GM21576 (cell line): ENCODE measurements at regions not wholly inside any gene's neighbourhood (a gene's known extent, or its start where the extent isn't known, plus 50 kb on each side); places are given as distances from the start of the nearest gene placed in this dataset.
"Not testable (repeated sequence)": the region's sequence is repeated elsewhere in the genome, so short reads cannot be mapped to it uniquely, and the experiment has no call there.

Experiments used
- ATAC-seq: cut with Tn5 transposase; IDR thresholded peaks from one replicate; pipeline ENCODE4 v1.9.1; 2021; ENCODE audit warnings: mild to moderate bottlenecking, moderate library complexity; ENCODE audit not compliant: unreplicated experiment

DNA sequence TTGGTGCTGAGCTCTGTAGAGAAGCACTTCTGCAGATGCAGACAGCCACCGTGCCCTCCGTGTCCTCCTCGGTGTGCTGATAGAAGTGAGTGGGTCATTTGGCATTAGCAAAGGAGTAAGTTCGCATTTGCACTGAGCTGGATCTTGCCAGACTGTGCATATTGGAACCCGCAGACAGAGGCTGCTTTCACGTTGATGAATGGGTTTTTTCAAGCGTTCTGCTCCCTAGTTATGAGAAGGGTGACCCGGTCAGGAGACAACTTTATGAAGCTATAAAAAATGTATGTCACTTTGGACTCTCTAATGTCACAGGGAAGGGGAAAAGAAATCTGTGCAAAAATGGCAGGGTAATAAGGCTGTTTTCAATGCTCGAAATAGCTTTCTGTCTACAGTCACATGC, 739.4 kb downstream of the MCTP2 start:
- ATAC-seq: no peak

GRCh38 chr15:94972314-94972713, 741.0 kb downstream of the MCTP2 start:
- no peak for ATAC-seq

GRCh38 chr15:94987085-94987484, 755.7 kb downstream of the MCTP2 start:
- no peak for ATAC-seq

GRCh38 chr15:94991718-94992117, 760.4 kb downstream of the MCTP2 start:
- no peak for ATAC-seq

DNA sequence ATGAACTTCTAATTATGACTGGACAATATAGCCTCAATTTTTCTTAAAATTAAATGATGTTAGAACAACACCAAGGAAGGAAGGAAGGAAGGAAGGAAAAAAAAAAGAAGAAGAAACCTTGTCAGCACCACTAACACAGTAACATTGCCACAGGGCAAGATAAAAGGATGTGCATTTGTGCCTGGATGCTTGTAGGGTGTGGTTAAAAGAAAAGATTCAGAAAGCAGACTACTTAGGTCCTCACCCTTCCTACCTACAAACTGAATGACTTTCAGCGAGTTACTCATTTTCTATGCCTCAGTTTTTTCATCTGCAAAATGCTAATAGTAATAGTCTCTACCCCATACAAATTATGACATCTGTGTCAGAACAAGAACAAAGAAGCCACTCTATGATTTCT, 778.3 kb downstream of the MCTP2 start:
- ATAC-seq: no peak

- ATAC-seq: no peak
These were observed 782.0 kb downstream of the MCTP2 start for GRCh38 chr15:95013381-95013780.

- no peak for ATAC-seq
These were observed 785.3 kb downstream of the MCTP2 start for GRCh38 chr15:95016511-95017229.

DNA sequence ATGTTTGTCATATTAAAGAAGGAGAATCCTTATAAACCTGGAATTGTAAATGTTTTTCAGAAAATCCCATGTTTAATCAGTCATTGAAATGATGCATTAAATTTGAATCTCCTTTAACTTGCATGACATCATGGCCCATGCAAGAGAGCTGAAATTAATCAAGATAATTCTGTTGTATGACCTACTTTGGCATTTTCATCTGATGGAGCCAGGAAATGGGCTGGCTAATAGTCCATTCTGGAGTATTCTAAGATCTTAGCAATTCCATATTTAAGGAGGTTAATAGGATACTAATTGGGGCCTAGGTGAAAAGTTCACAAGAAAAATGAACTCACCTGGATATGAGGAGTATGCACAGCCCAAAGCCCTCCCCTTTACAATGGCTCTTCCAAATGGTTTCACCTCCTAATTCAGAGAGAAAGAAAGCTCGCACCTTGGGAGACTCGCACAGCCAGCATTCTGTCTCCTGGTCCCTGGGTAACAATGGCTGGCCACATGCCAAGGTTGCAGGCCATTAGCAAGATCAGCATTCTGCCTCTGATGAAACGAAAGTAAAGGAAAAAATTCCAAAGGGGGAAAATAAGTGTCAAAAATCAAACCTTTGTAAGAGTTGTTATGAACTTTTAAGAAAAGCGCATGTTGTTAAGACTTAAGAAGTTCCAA, 786.4 kb downstream of the MCTP2 start:
- ATAC-seq: no peak

DNA sequence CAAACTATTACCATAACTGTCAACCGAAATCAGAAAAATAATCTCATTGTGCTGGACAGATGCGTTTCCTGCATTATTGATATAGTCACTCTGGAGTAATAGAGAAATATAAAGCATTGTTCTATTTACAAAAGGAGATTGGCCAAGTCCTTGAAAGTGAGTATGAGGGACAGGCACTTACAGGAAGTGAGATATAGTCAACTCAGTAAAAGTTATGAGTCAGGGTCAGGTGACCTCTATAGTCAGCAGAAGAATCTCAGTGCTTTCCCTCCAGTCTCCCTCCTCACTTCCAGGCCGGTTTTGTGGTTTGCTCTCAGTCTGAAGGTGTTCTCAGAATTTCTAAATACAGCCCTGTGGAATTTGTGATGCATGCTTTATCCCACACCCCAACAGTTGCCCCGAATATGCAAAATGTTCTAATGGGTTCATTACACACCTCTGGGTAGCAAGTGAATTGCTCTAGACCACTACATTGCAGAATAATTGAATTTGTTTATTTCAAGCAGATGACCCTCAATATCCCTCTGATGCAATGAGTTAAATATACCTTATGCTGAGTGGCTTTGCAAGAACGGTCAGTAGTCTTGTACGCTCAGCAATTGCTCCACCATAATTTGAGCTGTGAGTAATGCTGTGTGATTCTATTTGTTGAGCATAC, 787.7 kb downstream of the MCTP2 start:
- peak; percentile 60 for ATAC-seq

DNA sequence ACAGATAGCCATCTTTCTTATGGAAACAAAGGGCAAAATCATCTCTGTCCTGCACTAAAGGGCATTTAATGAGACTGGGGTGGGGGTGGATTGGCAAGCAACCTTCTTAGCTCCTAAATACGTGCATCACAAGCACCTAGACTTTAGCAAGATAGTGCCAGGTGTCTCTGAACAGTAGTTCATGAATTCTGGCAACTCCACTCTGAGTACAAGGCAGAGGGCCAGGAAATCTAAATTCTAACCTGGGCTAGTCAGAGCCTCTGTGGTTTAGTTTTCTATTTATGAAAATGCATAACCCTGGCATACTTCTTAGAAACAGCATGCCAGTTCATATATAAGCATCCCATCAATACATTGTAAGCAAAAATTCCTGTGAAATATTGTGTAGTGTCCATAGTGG, 788.5 kb downstream of the MCTP2 start:
- no peak for ATAC-seq

- no peak for ATAC-seq
These were observed 790.5 kb downstream of the MCTP2 start for GRCh38 chr15:95021816-95022215.

GRCh38 chr15:95024351-95024750, 793.0 kb downstream of the MCTP2 start:
- no peak for ATAC-seq

DNA sequence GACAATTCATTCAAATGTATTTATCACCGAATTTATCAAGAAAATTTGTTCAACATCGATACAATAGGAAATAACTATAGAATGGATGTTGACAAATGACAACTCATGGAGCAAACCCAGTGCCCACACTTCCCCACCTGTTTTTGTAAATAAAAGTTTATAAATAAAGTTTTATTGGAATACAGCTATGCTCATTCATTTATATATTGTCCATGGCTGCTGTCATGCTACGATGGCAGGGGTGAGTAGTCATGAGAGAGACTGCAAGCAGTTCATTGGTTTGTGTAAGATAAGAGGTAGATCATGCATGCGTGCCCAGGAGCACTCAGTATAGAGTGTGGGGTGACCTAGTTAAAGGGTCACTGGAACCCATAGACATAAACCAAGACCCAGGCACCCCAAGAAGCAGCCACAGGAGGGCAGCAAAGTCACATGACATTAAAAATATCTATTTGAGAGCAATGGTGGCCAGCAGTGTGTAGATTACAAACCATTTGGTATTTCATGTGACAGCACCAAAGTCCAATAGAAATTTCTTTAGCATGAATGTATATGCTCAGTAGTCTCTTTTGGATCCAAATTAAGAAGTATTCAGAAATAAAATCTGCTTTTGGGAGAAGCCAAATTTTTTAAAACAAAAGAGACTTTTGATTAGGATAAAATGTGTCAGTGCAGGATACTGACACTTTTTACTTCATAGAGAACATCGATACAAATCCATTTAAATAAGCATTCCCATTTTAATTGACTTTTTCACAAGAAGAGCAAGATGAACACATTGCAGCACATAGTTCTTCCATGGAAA, 794.8 kb downstream of the MCTP2 start:
- no peak for ATAC-seq

GRCh38 chr15:95027981-95028380, 796.6 kb downstream of the MCTP2 start:
- ATAC-seq: no peak

- ATAC-seq: no peak
These were observed 800.8 kb downstream of the MCTP2 start for GRCh38 chr15:95032156-95032555.

GRCh38 chr15:95035106-95035505, 803.7 kb downstream of the MCTP2 start:
- ATAC-seq: no peak

GRCh38 chr15:95041297-95041696, 809.9 kb downstream of the MCTP2 start:
- ATAC-seq: no peak

DNA sequence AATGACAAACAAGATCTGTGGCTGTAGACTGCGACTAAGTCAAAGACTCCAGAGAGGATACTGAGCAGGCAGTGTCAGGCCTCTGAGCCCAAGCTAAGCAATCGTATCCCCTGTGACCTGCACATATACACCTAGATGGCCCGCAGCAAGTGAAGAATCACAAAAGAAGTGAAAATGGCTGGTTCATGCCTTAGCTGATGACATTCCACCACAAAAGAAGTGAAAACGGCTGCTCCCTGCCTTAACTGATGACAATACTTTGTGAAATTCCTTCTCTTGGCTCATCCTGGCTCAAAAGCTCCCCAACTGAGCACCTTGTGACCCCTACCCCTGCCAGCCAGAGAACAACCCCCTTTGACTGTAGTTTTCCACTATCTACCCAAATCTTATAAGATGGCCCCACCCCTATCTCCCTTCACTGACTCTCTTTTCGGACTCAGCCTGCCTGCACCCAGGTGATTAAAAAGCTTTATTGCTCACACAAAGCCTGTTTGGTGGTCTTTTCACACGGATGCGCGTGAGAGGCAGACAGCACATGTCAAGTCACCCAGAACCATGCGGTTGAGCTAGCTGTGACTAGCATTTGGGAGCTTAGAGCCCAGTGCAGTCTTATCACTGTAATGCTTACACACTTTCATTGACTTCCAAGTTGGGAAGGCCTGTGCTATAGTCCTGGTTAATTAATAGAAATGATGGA, 812.0 kb downstream of the MCTP2 start:
- not testable (repeated sequence) for ATAC-seq

DNA sequence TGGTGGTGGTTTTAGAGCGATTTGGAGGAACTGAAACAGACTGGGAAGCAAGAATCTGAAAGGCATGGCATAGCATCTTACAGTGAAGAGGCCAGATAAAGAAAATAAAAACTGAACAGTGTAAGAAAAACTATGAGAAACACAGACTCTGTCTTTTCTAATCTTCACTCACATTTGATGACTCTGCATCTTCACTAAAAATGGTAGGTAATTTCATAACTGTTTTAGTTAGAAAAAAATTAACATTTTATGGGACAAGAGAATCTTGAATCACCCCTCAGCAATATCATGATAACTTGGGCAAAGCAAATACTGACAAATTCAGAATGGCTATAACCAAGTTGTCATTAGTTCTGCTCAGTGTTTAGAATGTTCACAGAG, 812.6 kb downstream of the MCTP2 start:
- ATAC-seq: no peak

DNA sequence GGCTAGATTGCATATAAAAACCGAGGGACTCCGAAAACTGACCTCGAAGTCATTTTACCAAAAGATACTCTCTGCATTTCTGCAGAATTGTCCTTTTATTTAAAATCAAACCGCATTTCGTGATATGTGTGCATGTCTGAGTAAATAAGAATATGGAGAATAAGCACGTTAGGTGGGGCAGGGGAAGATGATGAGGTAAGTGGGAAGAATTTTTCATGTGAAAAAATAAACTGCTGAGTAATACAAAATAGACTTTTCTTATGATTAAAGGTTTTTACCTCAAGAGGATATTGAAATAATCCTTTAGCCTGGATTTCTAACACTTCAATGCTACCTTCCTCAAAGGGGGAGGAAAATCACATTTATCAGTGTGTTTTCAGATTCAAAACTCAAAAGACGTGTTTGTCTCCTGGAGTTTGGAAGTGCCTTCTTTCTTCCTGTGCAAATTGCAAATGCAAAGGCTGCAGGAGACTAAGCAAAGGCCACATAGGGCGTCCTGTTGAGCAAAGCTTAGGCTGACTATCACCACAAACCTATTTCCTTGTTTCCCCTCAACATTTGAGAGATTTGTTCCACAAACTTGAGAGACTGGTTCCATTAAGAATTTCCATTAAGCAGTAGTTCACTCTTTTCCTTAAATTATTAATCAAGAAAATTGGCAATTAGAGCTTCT, 813.5 kb downstream of the MCTP2 start:
- ATAC-seq: no peak
